Ovary (tissue), 7 donors: ENCODE measurements at regions not wholly inside any gene's neighbourhood (a gene's known extent, or its start where the extent isn't known, plus 50 kb on each side); places are given as distances from the start of the nearest gene placed in this dataset.

Experiments used
- DNase-seq, 5 donors: peaks; one replicate each; pipeline ENCODE4 v3.0.0-alpha.2; 2019 to 2020
- H3K27ac ChIP-seq, 2 donors: fragments of 200-600 bp; one replicate each; pipeline versions ENCODE4 v1.5.1 to v1.8.0; 2019 to 2022
- H3K27me3 ChIP-seq: fragments of 200-600 bp; one replicate; pipeline ENCODE4 v1.8.0; 2022
- H3K36me3 ChIP-seq: fragments of 200-600 bp; sonication (generic); one replicate; pipeline ENCODE4 v1.5.1; 2019
- H3K4me1 ChIP-seq: one replicate; pipeline ENCODE4 v1.8.1; 2013; ENCODE audit warnings: mild to moderate bottlenecking, moderate library complexity; ENCODE audit not compliant: insufficient read depth
- H3K4me3 ChIP-seq: fragments of 200-600 bp; sonication (generic); one replicate; pipeline ENCODE4 v1.5.1; 2017
- H3K9me3 ChIP-seq, 2 donors: fragments of 200-600 bp in 1 of 2; sonication (generic) in 1 of 2; one replicate each; pipeline versions ENCODE4 v1.5.1 to v1.8.1; 2013 to 2019; ENCODE audit warnings: mild to moderate bottlenecking in 1 of 2, moderate library complexity in 1 of 2
- EP300 ChIP-seq: sonication (generic); formaldehyde crosslinking; IDR thresholded peaks from one replicate; pipeline ENCODE4 v1.6.1; 2017; ENCODE audit warnings: antibody characterized with exemption
- POLR2A ChIP-seq: fragments of 450-650 bp; IDR thresholded peaks from one replicate; pipeline ENCODE4 v1.6.1; 2017; ENCODE audit warnings: antibody characterized with exemption, mild to moderate bottlenecking, moderate library complexity
- WGBS, 3 donors: extraction: QIAGEN DNeasy Blood & Tissue Kit in 1 of 3; methylation state at CpG; one replicate each; pipeline versions ENCODE4 v1.1.5 to v1.1.7; 2013 to 2017; 5-methylcytosine and 5-hydroxymethylcytosine counted together
- intact Hi-C, 4 donors: fragments of 100-400 bp; cut with DNase I; formaldehyde crosslinking; loops; one replicate each; pipeline versions ENCODE4 v1.11.0 to v1.15.1; 2022 to 2023
- TF ChIP-seq, protein P1 (sequence below), 3 donors: fragments of 450-650 bp in 2 of 3; fragments of 200-600 bp in 1 of 3; IDR thresholded peaks; one replicate each; pipeline versions ENCODE4 v1.5.1 to v1.8.0; 2016 to 2022; ENCODE audit warnings: antibody characterized with exemption in 3 of 3, mild to moderate bottlenecking in 1 of 3
- donor health status: DM: no; HTN: no; CAD: no; lungs with moderate emphysema.
- donor health status: DM: no; HTN: no; CAD: no.
- donor health status: Bipolar disorder and iron deficiency.
- donor health status: DM: no; HTN: no; CAD: no.
- donor health status: DM: yes; HTN: yes; CAD: no.

DNA sequence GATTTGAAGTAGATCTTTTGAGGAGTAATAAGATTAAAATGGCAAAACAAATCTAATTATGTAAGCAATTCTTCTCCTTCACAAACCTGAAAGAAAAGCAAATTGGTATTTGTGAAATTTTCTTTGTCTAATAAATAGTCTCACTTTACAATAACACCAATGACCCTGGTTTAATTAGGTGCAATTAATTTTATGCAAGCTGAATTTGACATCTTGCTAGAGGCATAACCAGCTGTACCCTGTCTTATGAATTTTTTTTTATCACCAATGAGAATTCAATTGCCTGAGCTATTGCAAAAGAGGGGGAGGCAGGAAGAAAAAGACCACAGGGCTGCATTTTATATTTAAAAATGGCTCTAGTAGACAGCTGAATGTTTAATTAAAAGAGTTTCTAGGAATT, 113.5 kb upstream of the IL12A start:
- Histone ChIP-seq H3K27me3 (no peaks in the 10 kb centered on the region), H3K27ac (no peak overlapping the region), H3K4me1 (no peaks in the 10 kb centered on the region), H3K4me3 (no peak overlapping the region), H3K36me3 (no peaks in the 10 kb centered on the region), H3K9me3 (no peaks in the 10 kb centered on the region)
- DNase-seq: no peak
- intact Hi-C loops: no loop called here
- TF ChIP-seq, protein P1, sequence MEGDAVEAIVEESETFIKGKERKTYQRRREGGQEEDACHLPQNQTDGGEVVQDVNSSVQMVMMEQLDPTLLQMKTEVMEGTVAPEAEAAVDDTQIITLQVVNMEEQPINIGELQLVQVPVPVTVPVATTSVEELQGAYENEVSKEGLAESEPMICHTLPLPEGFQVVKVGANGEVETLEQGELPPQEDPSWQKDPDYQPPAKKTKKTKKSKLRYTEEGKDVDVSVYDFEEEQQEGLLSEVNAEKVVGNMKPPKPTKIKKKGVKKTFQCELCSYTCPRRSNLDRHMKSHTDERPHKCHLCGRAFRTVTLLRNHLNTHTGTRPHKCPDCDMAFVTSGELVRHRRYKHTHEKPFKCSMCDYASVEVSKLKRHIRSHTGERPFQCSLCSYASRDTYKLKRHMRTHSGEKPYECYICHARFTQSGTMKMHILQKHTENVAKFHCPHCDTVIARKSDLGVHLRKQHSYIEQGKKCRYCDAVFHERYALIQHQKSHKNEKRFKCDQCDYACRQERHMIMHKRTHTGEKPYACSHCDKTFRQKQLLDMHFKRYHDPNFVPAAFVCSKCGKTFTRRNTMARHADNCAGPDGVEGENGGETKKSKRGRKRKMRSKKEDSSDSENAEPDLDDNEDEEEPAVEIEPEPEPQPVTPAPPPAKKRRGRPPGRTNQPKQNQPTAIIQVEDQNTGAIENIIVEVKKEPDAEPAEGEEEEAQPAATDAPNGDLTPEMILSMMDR (IDR thresholded peaks at IDR 0.05): no peak
- no peak for TF ChIP-seq EP300
- no peak for TF ChIP-seq POLR2A

DNA sequence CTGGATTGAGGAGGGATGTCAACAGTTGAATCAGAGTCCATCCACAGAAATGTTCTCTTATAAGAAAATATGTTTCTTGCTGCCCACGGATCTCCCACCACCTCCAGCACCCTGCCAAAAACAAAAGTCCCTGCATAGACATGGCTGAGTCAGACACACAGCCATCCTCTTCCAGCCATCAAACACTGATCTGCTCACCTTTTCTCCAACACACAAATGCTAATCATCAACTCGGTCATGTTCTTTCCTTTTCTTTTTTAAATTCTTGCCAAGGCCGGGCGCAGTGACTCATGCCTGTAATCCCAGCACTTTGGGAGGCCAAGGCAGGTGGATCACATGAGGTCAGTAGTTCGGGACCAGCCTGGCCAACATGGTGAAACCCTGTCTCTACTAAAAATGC, 110.7 kb upstream of the IL12A start:
- no peak for TF ChIP-seq POLR2A
- no peak for TF ChIP-seq EP300
- TF ChIP-seq, protein P1 (IDR thresholded peaks at IDR 0.05): no peak
- no peak overlapping the region for H3K4me3 ChIP-seq
- no peak for DNase-seq
- no peak overlapping the region for H3K27ac ChIP-seq
- peaks cover 3% of the 10 kb centered on the region for H3K4me1 ChIP-seq
- 67 to 75% (median 74%) methylated on average over 5 of the region's 5 CpGs for WGBS, 3 donors
- no peaks in the 10 kb centered on the region for H3K36me3 ChIP-seq
- intact Hi-C loops: no loop called here
- no peaks in the 10 kb centered on the region for H3K27me3 ChIP-seq
- H3K9me3 ChIP-seq: no peaks in the 10 kb centered on the region

DNA sequence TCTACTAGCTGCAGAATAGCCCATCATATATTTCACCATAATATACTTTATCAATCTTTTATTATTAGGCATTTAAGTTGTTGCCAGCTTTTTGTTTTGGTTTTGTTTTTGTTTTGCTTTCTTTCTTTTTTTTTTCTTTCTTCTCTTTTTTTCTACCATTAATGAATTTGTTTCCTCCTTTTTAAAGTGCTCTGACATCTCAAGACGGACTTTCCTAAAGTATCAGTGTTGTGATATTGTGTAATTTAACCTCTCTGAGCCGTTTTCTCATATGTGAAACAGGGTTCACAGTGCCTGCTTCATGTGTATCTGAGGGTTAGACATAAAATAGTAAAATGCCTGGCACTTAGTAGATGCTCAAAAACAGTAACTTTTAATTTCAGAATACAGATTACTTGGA, 109.5 kb upstream of the IL12A start:
- H3K27ac ChIP-seq: no peak overlapping the region
- no peak for DNase-seq
- TF ChIP-seq, protein P1 (IDR thresholded peaks at IDR 0.05): no peak
- no peak for TF ChIP-seq POLR2A
- no peak for TF ChIP-seq EP300
- no peaks in the 10 kb centered on the region for H3K36me3 ChIP-seq
- WGBS, 3 donors: 76 to 82% (median 80%) methylated on average over 2 of the region's 2 CpGs
- intact Hi-C loops: no loop called here
- H3K27me3 ChIP-seq: no peaks in the 10 kb centered on the region
- no peak overlapping the region for H3K4me3 ChIP-seq
- H3K9me3 ChIP-seq: no peaks in the 10 kb centered on the region
- peaks cover 3% of the 10 kb centered on the region for H3K4me1 ChIP-seq

DNA sequence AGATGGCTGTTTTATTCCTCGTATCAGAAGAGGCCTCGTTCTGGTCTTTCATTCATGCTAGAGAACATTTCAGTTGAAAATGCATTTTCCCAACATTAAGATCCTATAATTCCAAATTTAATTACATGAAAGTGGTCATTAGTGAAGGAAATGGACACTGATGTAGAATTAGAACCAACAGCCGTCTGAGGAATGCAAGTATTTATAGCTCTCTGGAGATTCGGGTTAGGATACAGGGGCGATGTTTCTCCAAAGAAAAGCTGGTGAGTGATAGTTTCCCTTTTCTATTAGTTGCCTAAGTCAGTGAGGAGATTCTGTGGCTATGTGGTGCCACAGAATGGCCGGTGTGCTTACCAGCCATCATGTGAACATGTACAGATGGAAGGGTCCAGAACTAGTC, 109.0 kb upstream of the IL12A start:
- H3K27ac ChIP-seq: no peak overlapping the region
- no peaks in the 10 kb centered on the region for H3K36me3 ChIP-seq
- no peaks in the 10 kb centered on the region for H3K27me3 ChIP-seq
- intact Hi-C loops: no loop called here
- peaks cover 3% of the 10 kb centered on the region for H3K4me1 ChIP-seq
- 67 to 76% (median 70%) methylated on average over 6 of the region's 6 CpGs for WGBS, 3 donors
- no peak overlapping the region for H3K4me3 ChIP-seq
- TF ChIP-seq EP300 (no peak), POLR2A (no peak)
- TF ChIP-seq, protein P1 (IDR thresholded peaks at IDR 0.05): no peak
- no peak for DNase-seq
- H3K9me3 ChIP-seq: no peaks in the 10 kb centered on the region

DNA sequence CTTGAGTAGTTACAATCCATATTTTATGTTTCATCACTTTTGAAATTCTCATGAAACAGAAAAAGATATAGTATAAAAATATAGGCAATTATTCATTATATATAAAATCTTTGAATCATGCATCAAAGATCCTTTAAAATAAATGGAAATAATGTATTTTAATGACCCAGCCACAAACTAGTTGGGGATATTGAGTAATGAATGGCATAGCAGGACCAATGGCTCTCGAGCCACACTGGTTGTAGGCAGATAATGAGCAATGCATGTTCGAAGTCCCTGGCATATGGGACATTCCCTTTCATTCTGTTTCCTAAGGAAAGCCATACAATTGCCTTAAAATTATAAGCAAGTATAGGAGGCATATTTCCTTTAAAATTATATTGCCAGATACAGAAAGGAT, 107.4 kb upstream of the IL12A start:
- no peak overlapping the region for H3K27ac ChIP-seq
- no peaks in the 10 kb centered on the region for H3K36me3 ChIP-seq
- no peaks in the 10 kb centered on the region for H3K9me3 ChIP-seq
- 94 to 97% (median 96%) methylated on average over 2 of the region's 2 CpGs for WGBS, 3 donors
- intact Hi-C loops: loop anchor here in 2 of 4 donors (10.0 kb wide), 1 partner anchor 124 kb away; no protein-coding TSS in a partner anchor
- peaks cover 3% of the 10 kb centered on the region for H3K4me1 ChIP-seq
- H3K4me3 ChIP-seq: no peak overlapping the region
- H3K27me3 ChIP-seq: no peaks in the 10 kb centered on the region
- DNase-seq: no peak
- TF ChIP-seq POLR2A: no peak
- TF ChIP-seq, protein P1 (IDR thresholded peaks at IDR 0.05): no peak
- TF ChIP-seq EP300: no peak
